ENCODE measurements at regions not wholly inside any gene's neighbourhood (a gene's known extent, or its start where the extent isn't known, plus 50 kb on each side); places are given as distances from the start of the nearest gene placed in this dataset.

- no peak for TF ChIP-seq RELB (IDR thresholded peaks at IDR 0.05; ENCODE audit: low read depth)
- no peak for TF ChIP-seq ATF7 (IDR thresholded peaks at IDR 0.05; ENCODE audit: low read depth)
- TF ChIP-seq SMARCA5 (IDR thresholded peaks at IDR 0.05): no peak
Measured at GRCh38 chr1:55358581-55358980, 143.4 kb upstream of the USP24 start (continued).

- ChIA-PET POLR2A (no interaction called here), CTCF (interaction anchor here (1.1 to 2.2 kb wide), 3 partner anchors 9 to 20 kb away, joined by 3 to 9 read pairs (median 3); no protein-coding TSS in a partner anchor), RAD21 (ENCODE audit: unreplicated experiment) (no interaction called here), SMC1A (ENCODE audit: uncharacterized antibody, unreplicated experiment) (interaction anchor here (1.2 kb wide), 1 partner anchor 15 kb away, joined by 3 read pairs; no protein-coding TSS in a partner anchor)
- in situ Hi-C loops (cut with MboI): no loop called here
- H3K27me3 ChIP-seq (replicated peaks in 1 of 2; ENCODE audit: control insufficient read depth in 2 of 2, insufficient read depth in 2 of 2, low read length in 1 of 2): no peaks in the 10 kb centered on the region; a peak in 1 of 4 replicates
- 26% methylated on average over 4 of the region's 4 CpGs for WGBS (ENCODE audit: insufficient coverage, insufficient replicate concordance, low lambda C conversion rate, missing lambda C conversion rate)
- no peaks in the 10 kb centered on the region for H4K20me1 ChIP-seq (ENCODE audit: control insufficient read depth, insufficient read depth)
- DNase-seq (ENCODE audit: low read depth, low spot score) (no peak), FAIRE-seq (no peak), ATAC-seq (no peak)
- H3K9me3 ChIP-seq (replicated peaks; ENCODE audit: control insufficient read depth, insufficient read depth, low read length): no peaks in the 10 kb centered on the region
- H3K27ac ChIP-seq (ENCODE audit: control insufficient read depth, insufficient read depth): no peak overlapping the region
- H3K4me1 ChIP-seq (ENCODE audit: control insufficient read depth, insufficient read depth, low read length): no peaks in the 10 kb centered on the region
- no peaks in the 10 kb centered on the region for H3K79me2 ChIP-seq (ENCODE audit: control insufficient read depth, insufficient read depth, low read length)
- BruUV-seq (replicated peaks): no TSS peak
- H3K36me3 ChIP-seq (ENCODE audit: control insufficient read depth in 2 of 2, insufficient read depth in 2 of 2, low read length in 1 of 2): no peaks in the 10 kb centered on the region
- intact Hi-C loops (cut with micrococcal nuclease; ENCODE audit: unreplicated experiment): no loop called here
- no peak overlapping the region for H3K4me2 ChIP-seq (ENCODE audit: control insufficient read depth, insufficient read depth)
- no peak overlapping the region for H2AFZ ChIP-seq (ENCODE audit: control insufficient read depth, low read depth, low read length)
- no peak overlapping the region for H3K9ac ChIP-seq (ENCODE audit: control insufficient read depth, insufficient read depth, low read length)
- no peak overlapping the region for H3K4me3 ChIP-seq
- TF ChIP-seq MYB (IDR thresholded peaks at IDR 0.05; ENCODE audit: borderline replicate concordance, low read depth, low read length) (no peak), SUPT20H (IDR thresholded peaks at IDR 0.05; ENCODE audit: borderline replicate concordance, control insufficient read depth, low read depth, low read length) (no peak), ZNF592 (IDR thresholded peaks at IDR 0.05) (no peak), HDGF (IDR thresholded peaks at IDR 0.05) (no peak), IRF4 (IDR thresholded peaks at IDR 0.05; ENCODE audit: low read depth, low read length) (no peak)
Measured at GRCh38 chr1:55355549-55355948, 140.4 kb upstream of the USP24 start.
